Stimulated activated CD8-positive, alpha-beta memory T cell treated with anti-CD3 and anti-CD28 coated beads, Interleukin-4, amount 100 ng/mL, for 48 hours (primary cell): ENCODE measurements at regions not wholly inside any gene's neighbourhood (a gene's known extent, or its start where the extent isn't known, plus 50 kb on each side); places are given as distances from the start of the nearest gene placed in this dataset.
"Not testable (repeated sequence)": the region's sequence is repeated elsewhere in the genome, so short reads cannot be mapped to it uniquely, and the experiment has no call there.

Source experiments
- DNase-seq: peaks from one replicate; pipeline ENCODE4 v3.0.0-alpha.2; 2020

GRCh38 chr21:17676930-17677329, 64.2 kb upstream of the BTG3 start:
- DNase-seq: not testable (repeated sequence)

DNA sequence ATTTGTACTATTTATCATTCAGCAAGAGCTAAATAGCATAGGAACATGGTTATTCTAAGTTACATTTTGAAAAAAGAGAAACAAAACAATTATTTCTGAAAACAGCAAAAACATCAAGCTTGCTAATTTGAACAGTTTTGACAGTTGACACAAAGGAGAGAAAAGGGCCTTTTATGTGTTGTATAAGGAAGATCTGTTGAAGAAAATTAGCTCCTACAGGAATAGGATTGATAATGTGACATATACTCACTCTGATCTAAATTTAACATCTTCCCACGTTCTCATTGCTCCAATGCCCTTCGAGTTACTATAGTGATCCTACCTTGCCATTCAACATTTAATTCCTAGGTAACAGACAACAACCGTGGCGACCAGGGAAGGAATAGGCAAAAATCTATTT, 61.4 kb upstream of the BTG3 start:
- no peak for DNase-seq

DNA sequence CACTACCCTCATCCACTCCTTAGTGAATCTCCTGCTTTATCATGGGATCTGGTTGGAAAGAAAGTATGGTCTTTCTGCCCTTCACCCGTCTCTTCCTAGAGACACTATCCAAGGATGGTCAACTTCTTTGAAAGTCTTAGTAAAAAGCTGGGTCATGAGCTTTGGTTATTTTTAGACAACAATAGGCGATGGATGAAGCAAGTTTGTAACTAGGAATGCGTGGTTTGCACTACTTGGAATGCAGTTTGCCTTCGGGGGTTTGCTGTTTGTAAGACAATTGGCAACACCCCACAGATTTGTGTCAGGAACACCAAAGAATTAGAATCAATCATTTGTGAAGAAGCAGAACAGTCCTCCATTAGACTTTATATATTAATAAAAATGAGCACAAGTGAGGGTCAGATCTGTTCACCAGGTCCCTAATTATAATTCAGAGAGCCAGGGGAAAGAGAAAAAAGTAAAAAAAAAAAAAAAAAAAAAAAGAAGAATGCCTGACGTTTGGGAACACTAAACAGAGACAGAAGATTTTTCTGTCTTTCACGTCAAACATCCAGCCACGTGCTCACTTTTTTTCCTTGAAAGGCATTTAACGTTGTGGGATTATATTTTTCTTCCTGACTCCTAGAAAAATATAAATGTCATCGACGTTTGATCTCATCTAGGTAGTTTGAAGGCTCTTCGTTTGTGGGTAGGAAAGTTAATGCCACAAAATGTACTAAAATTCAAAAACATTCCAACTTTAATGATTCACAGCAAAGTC, 60.7 kb upstream of the BTG3 start:
- DNase-seq: no peak

DNA sequence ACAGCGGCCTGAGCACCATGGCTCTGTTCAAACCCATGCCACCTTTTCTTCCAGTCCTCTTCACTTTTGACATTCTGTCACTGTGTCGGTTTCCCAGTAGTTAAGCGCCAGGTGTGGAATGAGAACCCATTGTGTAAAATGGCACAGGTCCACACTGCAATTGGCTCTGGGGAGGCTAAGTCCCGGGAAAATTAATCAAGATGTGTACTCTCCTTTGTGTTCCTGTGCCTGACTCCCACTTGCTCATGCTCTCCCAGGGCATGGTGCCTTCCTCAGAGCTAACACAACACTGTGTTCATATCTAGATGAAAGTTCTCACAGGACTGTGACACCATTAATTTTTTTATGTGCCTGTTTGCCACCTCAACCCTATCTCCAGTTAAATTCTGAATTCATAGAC, 59.0 kb upstream of the BTG3 start:
- DNase-seq: no peak

DNA sequence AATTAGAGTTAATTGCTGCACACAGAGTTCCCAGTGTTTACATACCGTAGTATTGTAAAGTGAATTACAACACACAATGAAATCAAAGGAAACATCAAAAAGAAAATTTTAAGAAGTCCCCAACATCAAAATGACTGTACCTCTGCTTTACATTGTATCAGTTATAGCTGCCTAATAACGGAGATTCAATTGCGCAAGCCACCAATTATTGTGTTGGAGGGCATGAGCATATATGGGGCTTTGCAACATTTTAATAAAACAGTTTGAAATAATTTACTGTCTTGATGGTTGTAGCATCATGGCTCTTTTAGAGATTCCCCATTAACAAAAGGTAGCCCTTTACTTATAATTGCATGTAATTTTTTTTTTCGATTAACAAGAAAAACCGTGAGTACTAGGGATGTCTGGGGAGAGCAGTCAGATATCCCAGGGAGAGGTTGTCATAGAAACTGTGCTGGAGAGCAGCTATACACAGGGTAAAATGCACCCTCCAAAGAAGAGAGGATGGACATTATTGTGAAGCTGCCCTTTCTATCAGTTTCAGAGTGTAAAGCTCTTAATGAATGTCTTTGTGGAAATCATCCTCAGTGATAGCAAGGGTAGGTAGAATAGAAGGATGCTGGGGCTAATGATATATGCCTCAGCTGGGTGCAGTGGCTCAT, 55.9 kb upstream of the BTG3 start:
- DNase-seq: no peak

DNA sequence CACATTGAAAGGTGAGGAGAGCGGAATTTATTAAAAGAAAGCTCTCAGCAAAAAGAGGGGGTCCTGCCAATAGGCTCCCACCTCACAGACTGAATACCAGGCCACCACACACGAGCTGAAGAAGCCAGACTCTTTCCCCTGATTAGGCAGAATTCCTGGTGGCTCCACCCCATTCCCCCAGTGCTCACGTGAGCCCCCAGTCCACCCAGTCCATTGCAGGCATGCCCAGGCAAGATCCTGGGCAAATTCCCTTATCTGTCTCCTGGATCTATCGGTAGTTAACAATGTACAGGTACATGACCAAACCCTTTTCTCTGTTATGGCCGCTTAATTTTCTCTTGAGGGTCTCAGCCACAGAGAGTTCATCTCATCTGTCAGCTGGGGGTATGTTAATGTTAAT, 54.6 kb upstream of the BTG3 start:
- DNase-seq: no peak
